CD4-positive, CD25-positive, alpha-beta regulatory T cell (primary cell): ENCODE measurements at regions not wholly inside any gene's neighbourhood (a gene's known extent, or its start where the extent isn't known, plus 50 kb on each side); places are given as distances from the start of the nearest gene placed in this dataset.
"Not testable (repeated sequence)": the region's sequence is repeated elsewhere in the genome, so short reads cannot be mapped to it uniquely, and the experiment has no call there.

Source experiments
- ATAC-seq, 2 donors: fragments of 150-1000 bp; cut with Tn5 transposase; one replicate each; pipeline ENCODE4 v1.10.0; 2021; ENCODE audit warnings: low read depth in 2 of 2, moderate number of reproducible peaks in 2 of 2, moderate library complexity in 1 of 2
- DNase-seq, 3 donors: peaks; one replicate each; pipeline versions ENCODE4 v3.0.0 to v3.0.0-alpha.2; 2012 to 2022; ENCODE audit warnings: mixed read lengths in 1 of 3
- H3K27ac ChIP-seq: one replicate; pipeline ENCODE4 v1.7.0; 2013; ENCODE audit warnings: mild to moderate bottlenecking, low read length; ENCODE audit not compliant: insufficient read depth, poor library complexity, severe bottlenecking
- H3K27me3 ChIP-seq: one replicate; pipeline ENCODE4 v1.7.0; 2013; ENCODE audit warnings: low read length; ENCODE audit not compliant: control insufficient read depth, insufficient read depth
- H3K36me3 ChIP-seq: one replicate; pipeline ENCODE4 v1.7.0; 2013; ENCODE audit warnings: mild to moderate bottlenecking, low read length, moderate library complexity; ENCODE audit not compliant: control insufficient read depth, insufficient read depth
- H3K4me1 ChIP-seq: 2 replicates; pipeline ENCODE4 v1.7.0; 2013; ENCODE audit warnings: mild to moderate bottlenecking, low read length; ENCODE audit not compliant: insufficient read depth, control insufficient read depth, poor library complexity, severe bottlenecking
- H3K4me3 ChIP-seq: one replicate; pipeline ENCODE4 v1.7.0; 2013; ENCODE audit warnings: low read depth, mild to moderate bottlenecking, low read length, moderate library complexity
- H3K9me3 ChIP-seq, 2 experiments: 1 replicate in 1 of 2; 2 replicates in 1 of 2; pipeline ENCODE4 v1.7.0; 2013; ENCODE audit warnings: low read length in 2 of 2, mild to moderate bottlenecking in 1 of 2, moderate library complexity in 1 of 2; ENCODE audit not compliant: control insufficient read depth in 2 of 2
- H3K27ac Mint-ChIP-seq, 3 donors: one replicate each; pipeline ENCODE4 v1.8.0; 2020 to 2022; ENCODE audit warnings: mild to moderate bottlenecking in 3 of 3, mixed read lengths in 3 of 3, moderate library complexity in 2 of 3
- H3K27me3 Mint-ChIP-seq: one replicate; pipeline ENCODE4 v1.8.0; 2022; ENCODE audit warnings: mild to moderate bottlenecking, mixed read lengths
- H3K36me3 Mint-ChIP-seq: one replicate; pipeline ENCODE4 v1.8.0; 2020; ENCODE audit warnings: mixed read lengths
- H3K4me1 Mint-ChIP-seq, 4 donors: one replicate each; pipeline ENCODE4 v1.8.0; 2020 to 2022; ENCODE audit warnings: mixed read lengths in 4 of 4, mild to moderate bottlenecking in 1 of 4
- H3K4me3 Mint-ChIP-seq, 4 donors: one replicate each; pipeline ENCODE4 v1.8.0; 2020 to 2022; ENCODE audit warnings: mild to moderate bottlenecking in 4 of 4, mixed read lengths in 4 of 4, moderate library complexity in 3 of 4
- H3K9me3 Mint-ChIP-seq, 7 donors: one replicate each; pipeline ENCODE4 v1.8.0; 2020 to 2022; ENCODE audit warnings: mixed read lengths in 7 of 7, mild to moderate bottlenecking in 3 of 7, moderate library complexity in 2 of 7

GRCh38 chr9:17876687-17877086, 297.8 kb downstream of the SH3GL2 start:
- ATAC-seq (no peak), DNase-seq (no peak)
- Histone ChIP-seq H3K36me3 (no peaks in the 10 kb centered on the region), H3K27ac (no peak overlapping the region), H3K27me3 (no peaks in the 10 kb centered on the region), H3K9me3 (peaks cover 0 to 2% of the 10 kb centered on the region in 2 experiments), H3K4me1 (no peaks in the 10 kb centered on the region), H3K4me3 (no peak overlapping the region)
- Mint-ChIP-seq H3K27ac (no peak overlapping the region), H3K36me3 (no peaks in the 10 kb centered on the region), H3K9me3 (peaks cover 0 to 5% (median 1%) of the 10 kb centered on the region in 7 donors), H3K4me1 (no peaks in the 10 kb centered on the region), H3K4me3 (no peak overlapping the region), H3K27me3 (no peaks in the 10 kb centered on the region)

- DNase-seq (no peak), ATAC-seq (no peak)
- Histone ChIP-seq H3K27ac (no peak overlapping the region), H3K36me3 (no peaks in the 10 kb centered on the region), H3K4me1 (no peaks in the 10 kb centered on the region), H3K9me3 (no peaks in the 10 kb centered on the region), H3K4me3 (no peak overlapping the region), H3K27me3 (no peaks in the 10 kb centered on the region)
- no peaks in the 10 kb centered on the region for H3K27me3 Mint-ChIP-seq
- H3K4me1 Mint-ChIP-seq = no peaks in the 10 kb centered on the region
- H3K4me3 Mint-ChIP-seq = no peak overlapping the region
- H3K27ac Mint-ChIP-seq = no peak overlapping the region
- H3K9me3 Mint-ChIP-seq = peaks cover 0 to 4% (median 3%) of the 10 kb centered on the region in 7 donors
- no peaks in the 10 kb centered on the region for H3K36me3 Mint-ChIP-seq
Observed at GRCh38 chr9:17878810-17879370, 300.0 kb downstream of the SH3GL2 start.

- Histone ChIP-seq H3K4me1 (no peaks in the 10 kb centered on the region), H3K27ac (no peak overlapping the region), H3K27me3 (no peaks in the 10 kb centered on the region), H3K36me3 (no peaks in the 10 kb centered on the region), H3K4me3 (no peak overlapping the region), H3K9me3 (no peaks in the 10 kb centered on the region)
- no peaks in the 10 kb centered on the region for H3K36me3 Mint-ChIP-seq
- peaks cover 0 to 6% (median 2%) of the 10 kb centered on the region in 7 donors for H3K9me3 Mint-ChIP-seq
- H3K4me3 Mint-ChIP-seq = no peak overlapping the region
- H3K27me3 Mint-ChIP-seq = no peaks in the 10 kb centered on the region
- no peaks in the 10 kb centered on the region for H3K4me1 Mint-ChIP-seq
- H3K27ac Mint-ChIP-seq = no peak overlapping the region
- no peak for ATAC-seq
- DNase-seq = no peak
Observed at GRCh38 chr9:17881371-17881770, 302.5 kb downstream of the SH3GL2 start.

GRCh38 chr9:17882688-17883594, 304.1 kb downstream of the SH3GL2 start:
- peaks cover 0 to 6% (median 4%) of the 10 kb centered on the region in 7 donors for H3K9me3 Mint-ChIP-seq
- no peaks in the 10 kb centered on the region for H3K4me1 ChIP-seq
- DNase-seq = no peak
- H3K27me3 Mint-ChIP-seq = no peaks in the 10 kb centered on the region
- peak overlapping the region in 1 of 4 donors; percentile 8 for H3K4me3 Mint-ChIP-seq
- no peak overlapping the region for H3K27ac Mint-ChIP-seq
- H3K4me1 Mint-ChIP-seq = no peaks in the 10 kb centered on the region
- no peaks in the 10 kb centered on the region for H3K36me3 ChIP-seq
- H3K4me3 ChIP-seq = no peak overlapping the region
- H3K36me3 Mint-ChIP-seq = no peaks in the 10 kb centered on the region
- H3K27ac ChIP-seq = no peak overlapping the region
- H3K9me3 ChIP-seq = no peaks in the 10 kb centered on the region
- ATAC-seq = no peak
- no peaks in the 10 kb centered on the region for H3K27me3 ChIP-seq

GRCh38 chr9:17888066-17888465, 309.2 kb downstream of the SH3GL2 start:
- no peaks in the 10 kb centered on the region for H3K36me3 Mint-ChIP-seq
- no peak overlapping the region for H3K4me3 ChIP-seq
- DNase-seq (no peak), ATAC-seq (no peak)
- no peaks in the 10 kb centered on the region for H3K4me1 ChIP-seq
- H3K27me3 ChIP-seq = no peaks in the 10 kb centered on the region
- no peak overlapping the region for H3K4me3 Mint-ChIP-seq
- no peaks in the 10 kb centered on the region for H3K4me1 Mint-ChIP-seq
- H3K27ac Mint-ChIP-seq = no peak overlapping the region
- H3K9me3 Mint-ChIP-seq = peaks cover 0 to 10% (median 2%) of the 10 kb centered on the region in 7 donors
- H3K36me3 ChIP-seq = no peaks in the 10 kb centered on the region
- no peak overlapping the region for H3K27ac ChIP-seq
- H3K27me3 Mint-ChIP-seq = no peaks in the 10 kb centered on the region
- H3K9me3 ChIP-seq = no peaks in the 10 kb centered on the region

- H3K27me3 Mint-ChIP-seq, H3K4me3 Mint-ChIP-seq, H3K27ac Mint-ChIP-seq, H3K9me3 ChIP-seq, H3K4me3 ChIP-seq, H3K4me1 ChIP-seq, H3K4me1 Mint-ChIP-seq, H3K27me3 ChIP-seq, H3K36me3 Mint-ChIP-seq, H3K9me3 Mint-ChIP-seq, DNase-seq, H3K36me3 ChIP-seq, ATAC-seq, H3K27ac ChIP-seq: not testable (repeated sequence)
Observed at GRCh38 chr9:17888964-17889363, 310.1 kb downstream of the SH3GL2 start.

GRCh38 chr9:17894501-17895160, 315.8 kb downstream of the SH3GL2 start:
- H3K36me3 Mint-ChIP-seq = no peaks in the 10 kb centered on the region
- Histone ChIP-seq H3K27me3 (no peaks in the 10 kb centered on the region), H3K36me3 (no peaks in the 10 kb centered on the region), H3K4me1 (no peaks in the 10 kb centered on the region), H3K27ac (no peak overlapping the region), H3K9me3 (no peaks in the 10 kb centered on the region), H3K4me3 (no peak overlapping the region)
- no peaks in the 10 kb centered on the region for H3K27me3 Mint-ChIP-seq
- no peak overlapping the region for H3K4me3 Mint-ChIP-seq
- ATAC-seq (no peak), DNase-seq (no peak)
- no peaks in the 10 kb centered on the region for H3K4me1 Mint-ChIP-seq
- peaks cover 0 to 7% (median 3%) of the 10 kb centered on the region in 7 donors for H3K9me3 Mint-ChIP-seq
- H3K27ac Mint-ChIP-seq = no peak overlapping the region
